HEK293 (cell line): ENCODE measurements at regions not wholly inside any gene's neighbourhood (a gene's known extent, or its start where the extent isn't known, plus 50 kb on each side); places are given as distances from the start of the nearest gene placed in this dataset.

Source experiments
- CTCF ChIA-PET: fragments of 350-600 bp; formaldehyde crosslinking; extraction: SDS; loops from one replicate; lab custom pipeline; 2021; ENCODE audit warnings: antibody characterized with exemption; lab: Yijun Ruan, JAX
- POLR2A ChIA-PET: fragments of 300-600 bp; formaldehyde crosslinking; extraction: SDS; loops from one replicate; lab custom pipeline; 2020; ENCODE audit warnings: antibody characterized with exemption, inconsistent platforms; lab: Yijun Ruan, JAX
- H3K27ac ChIP-seq: fragments of 200-500 bp; sonication (Bioruptor generic); 2 replicates; pipeline ENCODE4 v1.5.1; 2014; ENCODE audit warnings: low read depth, low read length, control low read depth, inconsistent platforms; ENCODE audit errors: extremely low read depth
- H3K36me3 ChIP-seq, 2 experiments: fragments of 200-500 bp in 1 of 2; sonication (Bioruptor generic) in 1 of 2; 1 replicate in 1 of 2; 2 replicates in 1 of 2; pipeline ENCODE4 v1.5.1; 2014 to 2017; ENCODE audit warnings: inconsistent platforms in 2 of 2, low read length in 2 of 2; ENCODE audit not compliant: control insufficient read depth in 2 of 2, insufficient read depth in 1 of 2
- H3K4me1 ChIP-seq: fragments of 200-500 bp; sonication (Bioruptor generic); 2 replicates; pipeline ENCODE4 v1.5.1; 2014; ENCODE audit warnings: mild to moderate bottlenecking, low read length, inconsistent platforms; ENCODE audit not compliant: control insufficient read depth, insufficient read depth
- H3K4me3 ChIP-seq: 2 replicates; pipeline ENCODE4 v1.5.1; 2011; ENCODE audit warnings: low read depth, mild to moderate bottlenecking, control low read depth, low read length, moderate library complexity
- H3K9me3 ChIP-seq: fragments of 200-500 bp; sonication (Bioruptor generic); 2 replicates; pipeline ENCODE4 v1.5.1; 2014; ENCODE audit warnings: low read depth, low read length, inconsistent platforms; ENCODE audit not compliant: control insufficient read depth, insufficient read depth
- AEBP2 ChIP-seq: fragments of 450-650 bp; formaldehyde crosslinking; IDR thresholded peaks from 2 replicates; pipeline ENCODE4 v1.5.1; 2016; ENCODE audit warnings: missing biosample characterization, missing genetic modification characterization, borderline replicate concordance
- GFI1B ChIP-seq: fragments of 450-650 bp; formaldehyde crosslinking; IDR thresholded peaks from 2 replicates; pipeline ENCODE4 v1.5.1; 2016; ENCODE audit warnings: missing biosample characterization, missing genetic modification characterization
- IKZF3 ChIP-seq: fragments of 450-650 bp; IDR thresholded peaks from 2 replicates; pipeline ENCODE4 v1.5.0; 2018; ENCODE audit warnings: missing biosample characterization, mild to moderate bottlenecking, missing genetic modification characterization, moderate library complexity
- KLF1 ChIP-seq: fragments of 450-650 bp; formaldehyde crosslinking; IDR thresholded peaks from 2 replicates; pipeline ENCODE4 v1.5.1; 2016; ENCODE audit warnings: missing biosample characterization, missing genetic modification characterization
- KLF10 ChIP-seq: fragments of 450-650 bp; IDR thresholded peaks from 2 replicates; pipeline ENCODE4 v1.5.1; 2018; ENCODE audit warnings: missing biosample characterization, mild to moderate bottlenecking, missing genetic modification characterization
- KLF8 ChIP-seq: fragments of 450-650 bp; formaldehyde crosslinking; IDR thresholded peaks from 2 replicates; pipeline ENCODE4 v1.5.1; 2016; ENCODE audit warnings: missing biosample characterization, missing genetic modification characterization
- KLF9 ChIP-seq: fragments of 450-650 bp; formaldehyde crosslinking; IDR thresholded peaks from 2 replicates; pipeline ENCODE4 v1.5.1; 2016; ENCODE audit warnings: missing biosample characterization, missing genetic modification characterization, low read depth
- PRDM2 ChIP-seq: fragments of 450-650 bp; formaldehyde crosslinking; IDR thresholded peaks from 2 replicates; pipeline ENCODE4 v1.5.1; 2016; ENCODE audit warnings: missing biosample characterization, missing genetic modification characterization, borderline replicate concordance
- YY1 ChIP-seq: fragments of 450-650 bp; formaldehyde crosslinking; IDR thresholded peaks from 2 replicates; pipeline ENCODE4 v1.5.1; 2018; ENCODE audit warnings: missing biosample characterization, missing genetic modification characterization
- ZBTB26 ChIP-seq: fragments of 450-650 bp; formaldehyde crosslinking; optimal IDR thresholded peaks from 2 replicates; pipeline ENCODE3; 2016; ENCODE audit warnings: missing biosample characterization, mild to moderate bottlenecking, missing genetic modification characterization
- ZNF132 ChIP-seq: fragments of 450-650 bp; formaldehyde crosslinking; IDR thresholded peaks from 2 replicates; pipeline ENCODE4 v1.5.1; 2017; ENCODE audit warnings: missing biosample characterization, missing genetic modification characterization, borderline replicate concordance
- ZNF18 ChIP-seq: fragments of 450-650 bp; formaldehyde crosslinking; IDR thresholded peaks from 2 replicates; pipeline ENCODE4 v1.5.1; 2016; ENCODE audit warnings: missing biosample characterization, missing genetic modification characterization
- ZNF302 ChIP-seq: fragments of 450-650 bp; formaldehyde crosslinking; IDR thresholded peaks from 2 replicates; pipeline ENCODE4 v1.5.1; 2016; ENCODE audit warnings: missing biosample characterization, missing genetic modification characterization, low read depth
- ZNF350 ChIP-seq: fragments of 450-650 bp; formaldehyde crosslinking; IDR thresholded peaks from 2 replicates; pipeline ENCODE4 v1.5.0; 2017; ENCODE audit warnings: missing biosample characterization, mild to moderate bottlenecking, missing genetic modification characterization
- ZNF394 ChIP-seq: fragments of 450-650 bp; formaldehyde crosslinking; IDR thresholded peaks from 2 replicates; pipeline ENCODE4 v1.5.1; 2016; ENCODE audit warnings: missing biosample characterization, missing genetic modification characterization, mild to moderate bottlenecking, moderate library complexity, borderline replicate concordance
- ZNF501 ChIP-seq: fragments of 450-650 bp; formaldehyde crosslinking; IDR thresholded peaks from 2 replicates; pipeline ENCODE4 v1.5.1; 2016; ENCODE audit warnings: missing biosample characterization, missing genetic modification characterization
- ZNF544 ChIP-seq: fragments of 450-650 bp; formaldehyde crosslinking; IDR thresholded peaks from 2 replicates; pipeline ENCODE4 v1.5.0; 2017; ENCODE audit warnings: missing biosample characterization, missing genetic modification characterization
- ZNF624 ChIP-seq: fragments of 450-650 bp; formaldehyde crosslinking; IDR thresholded peaks from 2 replicates; pipeline ENCODE4 v1.5.1; 2017; ENCODE audit warnings: missing biosample characterization, missing genetic modification characterization
- ZNF626 ChIP-seq: fragments of 450-650 bp; sonication (Bioruptor Pico); formaldehyde crosslinking; IDR thresholded peaks from 2 replicates; pipeline ENCODE4 v1.5.1; 2018; ENCODE audit warnings: missing biosample characterization, missing genetic modification characterization, inconsistent platforms
- ZNF629 ChIP-seq: fragments of 450-650 bp; formaldehyde crosslinking; IDR thresholded peaks from 2 replicates; pipeline ENCODE4 v1.5.1; 2017; ENCODE audit warnings: missing biosample characterization, missing genetic modification characterization
- ZNF660 ChIP-seq: fragments of 450-650 bp; IDR thresholded peaks from 2 replicates; pipeline ENCODE4 v1.5.1; 2018; ENCODE audit warnings: missing biosample characterization, mild to moderate bottlenecking, missing genetic modification characterization
- ZNF704 ChIP-seq: fragments of 450-650 bp; formaldehyde crosslinking; IDR thresholded peaks from 2 replicates; pipeline ENCODE4 v1.5.1; 2016; ENCODE audit warnings: missing biosample characterization, missing genetic modification characterization
- ZNF768 ChIP-seq: fragments of 450-650 bp; formaldehyde crosslinking; IDR thresholded peaks from 2 replicates; pipeline ENCODE4 v1.5.1; 2018; ENCODE audit warnings: missing biosample characterization, mild to moderate bottlenecking, missing genetic modification characterization
- ZNF830 ChIP-seq: fragments of 450-650 bp; IDR thresholded peaks from 2 replicates; pipeline ENCODE4 v1.5.0; 2018; ENCODE audit warnings: missing biosample characterization, missing genetic modification characterization, low read depth, mild to moderate bottlenecking, moderate library complexity
- ZSCAN23 ChIP-seq: fragments of 450-650 bp; formaldehyde crosslinking; IDR thresholded peaks from 2 replicates; pipeline ENCODE4 v1.5.1; 2016; ENCODE audit warnings: missing biosample characterization, missing genetic modification characterization
- ZSCAN30 ChIP-seq: fragments of 450-650 bp; IDR thresholded peaks from 2 replicates; pipeline ENCODE4 v1.5.1; 2018; ENCODE audit warnings: missing biosample characterization, mild to moderate bottlenecking, missing genetic modification characterization, moderate library complexity

- TF ChIP-seq ZNF624 (no peak), IKZF3 (tag by site-specific recombination) (peak; percentile 15; the same call in 1 of the 2 replicates), ZNF394 (no peak), ZNF629 (tag by site-specific recombination) (peak; percentile 41; the same call in 1 of the 2 replicates), KLF9 (tag by site-specific recombination) (peak; percentile 85), KLF1 (tag by site-specific recombination) (0 out of 2 replicates have a peak, but pooled peaks have one; percentile 39), YY1 (tag by site-specific recombination) (0 out of 2 replicates have a peak, but pooled peaks have one; percentile 25), ZNF302 (no peak), ZNF830 (no peak), ZNF768 (no peak), KLF8 (tag by site-specific recombination) (no peak), PRDM2 (tag by site-specific recombination) (no peak), KLF10 (tag by site-specific recombination) (peak; percentile 56; the same call in 1 of the 2 replicates), ZNF660 (no peak)
Measured at GRCh38 chr7:133196856-133197612, 55.8 kb upstream of the EXOC4 start (continued).

GRCh38 chr7:133197972-133198544 is 54.8 kb upstream of the EXOC4 start:
- ChIA-PET CTCF (interaction anchor here (1.2 kb wide), 1 partner anchor 9 kb away, joined by 4 read pairs; no protein-coding TSS in a partner anchor), POLR2A (no interaction called here)
- Histone ChIP-seq H3K27ac (no peak overlapping the region), H3K36me3 (no peaks in the 10 kb centered on the region), H3K9me3 (no peaks in the 10 kb centered on the region), H3K4me1 (no peaks in the 10 kb centered on the region), H3K4me3 (no peak overlapping the region)
- TF ChIP-seq ZNF18 (tag by site-specific recombination) (no peak), ZNF544 (tag by site-specific recombination) (no peak), ZSCAN30 (no peak), ZNF501 (no peak), GFI1B (tag by site-specific recombination) (no peak), ZBTB26 (tag by site-specific recombination) (no peak), ZNF132 (tag by site-specific recombination) (no peak), ZNF350 (tag by site-specific recombination) (no peak), ZNF704 (no peak), YY1 (tag by site-specific recombination) (no peak), ZSCAN23 (no peak), ZNF626 (tag by site-specific recombination) (no peak), AEBP2 (tag by site-specific recombination) (no peak)
